ENCODE measurements at regions not wholly inside any gene's neighbourhood (a gene's known extent, or its start where the extent isn't known, plus 50 kb on each side); places are given as distances from the start of the nearest gene placed in this dataset.

- no peak overlapping the region for H2AFZ ChIP-seq (ENCODE audit: low read length)
- H3K27me3 ChIP-seq (replicated peaks in 1 of 4; ENCODE audit: control insufficient read depth in 3 of 4, extremely low read depth in 1 of 4, insufficient read depth in 3 of 4, low read length in 3 of 4): no peaks in the 10 kb centered on the region; a peak in 1 of 7 replicates
- no peak overlapping the region for H3K4ac ChIP-seq (replicated peaks; ENCODE audit: insufficient read length, low read depth, low read length)
- no peaks in the 10 kb centered on the region for H3K79me2 ChIP-seq (ENCODE audit: control insufficient read depth in 1 of 2, insufficient read depth in 2 of 2, low read length in 2 of 2)
- TF ChIP-seq MAX (IDR thresholded peaks at IDR 0.05): peak; percentile 47; the same call in 1 of the 2 replicates
- TF ChIP-seq JUN (IDR thresholded peaks at IDR 0.05; ENCODE audit: low read depth, low read length): no peak
- no peak for TF ChIP-seq NANOG (IDR thresholded peaks at IDR 0.05; ENCODE audit: insufficient read depth, low read depth, low read length, poor library complexity, severe bottlenecking)
- no peak for TF ChIP-seq BCL11A (IDR thresholded peaks at IDR 0.05; ENCODE audit: low read depth in 2 of 2, low read length in 2 of 2)
- TF ChIP-seq RNF2 (IDR thresholded peaks at IDR 0.05; ENCODE audit: borderline replicate concordance, low read depth, low read length, missing control alignments, poor library complexity, severe bottlenecking): no peak
- TF ChIP-seq CEBPB (IDR thresholded peaks at IDR 0.05; ENCODE audit: low read depth, low read length): no peak
- TF ChIP-seq E2F6 (IDR thresholded peaks at IDR 0.05): peak; percentile 79
- TF ChIP-seq YY1 (IDR thresholded peaks at IDR 0.05; ENCODE audit: low read depth, low read length): no peak
- no peak for TF ChIP-seq JUND (IDR thresholded peaks at IDR 0.05; ENCODE audit: low read length)
- TF ChIP-seq EZH2 (IDR thresholded peaks at IDR 0.05; ENCODE audit: low read depth, low read length, severe bottlenecking): no peak
- no peak for TF ChIP-seq POU5F1 (IDR thresholded peaks at IDR 0.05; ENCODE audit: low read depth, low read length)
- H3K56ac ChIP-seq (replicated peaks; ENCODE audit: insufficient read length, low read depth, low read length): no peak overlapping the region
- CTCF ChIA-PET (ENCODE audit: partially characterized antibody): interaction anchor here (0.9 to 2.4 kb wide), 3 partner anchors 12 to 55 kb away, joined by 3 to 5 read pairs (median 3); no protein-coding TSS in a partner anchor
- H3K9me3 ChIP-seq (ENCODE audit: insufficient read depth in 2 of 2, low read depth in 1 of 2, low read length in 1 of 2): no peaks in the 10 kb centered on the region
- H2BK12ac ChIP-seq (ENCODE audit: low read depth, low read length): no peak overlapping the region; the same call in 1 of the 2 replicates
- H3K27ac ChIP-seq (ENCODE audit: low read depth, low read length): no peak overlapping the region
- H4K8ac ChIP-seq (ENCODE audit: extremely low read depth, insufficient read depth, low read length): no peak overlapping the region
- peaks cover 1 to 26% (median 16%) of the 10 kb centered on the region in 4 experiments; a peak in 5 of 7 replicates for H3K4me1 ChIP-seq (replicated peaks in 1 of 4; ENCODE audit: control insufficient read depth in 3 of 4, insufficient read depth in 4 of 4, low read length in 3 of 4)
- no peak overlapping the region for H3K4me2 ChIP-seq (ENCODE audit: insufficient read depth in 1 of 2, low read depth in 2 of 2, low read length in 2 of 2)
- H3K4me3 ChIP-seq (ENCODE audit: extremely low read depth in 1 of 4, insufficient read depth in 2 of 4, low read depth in 3 of 4, low read length in 4 of 4): no peak overlapping the region
- no peak overlapping the region for H3K23ac ChIP-seq (ENCODE audit: insufficient read length)
- POLR2A ChIA-PET (ENCODE audit: partially characterized antibody): no interaction called here
- no peak overlapping the region for H2BK5ac ChIP-seq (ENCODE audit: low read depth, low read length)
- no peaks in the 10 kb centered on the region for H4K20me1 ChIP-seq (replicated peaks in 1 of 2; ENCODE audit: control insufficient read depth in 1 of 2, insufficient read depth in 2 of 2, low read length in 2 of 2)
- peak overlapping the region; percentile 2 for H2BK120ac ChIP-seq (replicated peaks; ENCODE audit: low read depth, low read length)
- H3K14ac ChIP-seq (ENCODE audit: insufficient read length): no peak overlapping the region
- no peak overlapping the region for H2BK20ac ChIP-seq (ENCODE audit: low read length)
- no peak overlapping the region for H4K5ac ChIP-seq (ENCODE audit: insufficient read length, low read depth, low read length)
- no peak overlapping the region; the same call in 1 of the 2 replicates for H2BK15ac ChIP-seq (ENCODE audit: low read length)
- 0 out of 2 replicates have a peak, but pooled peaks cover 2% of the 10 kb centered on the region for H3K23me2 ChIP-seq (ENCODE audit: low read depth, low read length)
- H3K9ac ChIP-seq (replicated peaks in 1 of 4; ENCODE audit: extremely low read depth in 1 of 4, low read depth in 3 of 4, low read length in 3 of 4): no peak overlapping the region
- no peak for FAIRE-seq
- DNase-seq (ENCODE audit: low read depth in 1 of 2, low spot score in 2 of 2): no peak
- 58% methylated on average over 3 of the region's 3 CpGs; no CpG with 5 or more reads in 1 of the 2 experiments for WGBS, 2 experiments (ENCODE audit: extremely low coverage in 1 of 2, insufficient coverage in 1 of 2, insufficient read length in 1 of 2, insufficient replicate concordance in 2 of 2, low coverage in 1 of 2, low lambda C conversion rate in 2 of 2, missing lambda C conversion rate in 1 of 2)
- no peaks in the 10 kb centered on the region for H3K36me3 ChIP-seq (ENCODE audit: control insufficient read depth in 2 of 4, insufficient read depth in 4 of 4, low read length in 3 of 4)
- H3K79me1 ChIP-seq (ENCODE audit: low read depth, low read length): no peaks in the 10 kb centered on the region
- H4K91ac ChIP-seq (replicated peaks; ENCODE audit: insufficient read length, low read length): peak overlapping the region; percentile 58
- H2AK5ac ChIP-seq (ENCODE audit: low read depth, low read length): no peak overlapping the region
- no peak overlapping the region for H3K18ac ChIP-seq (ENCODE audit: extremely low read depth, low read length)
These were observed 341.6 kb downstream of the MN1 start for GRCh38 chr22:27459999-27460398.

Measured in H1 (cell line).